NCI-H128 (cell line): ENCODE measurements at regions not wholly inside any gene's neighbourhood (a gene's known extent, or its start where the extent isn't known, plus 50 kb on each side); places are given as distances from the start of the nearest gene placed in this dataset.
"Not testable (repeated sequence)": the region's sequence is repeated elsewhere in the genome, so short reads cannot be mapped to it uniquely, and the experiment has no call there.

ENCODE experiments used
- DNase-seq: peaks from one replicate; lab custom pipeline; 2025; ENCODE audit not compliant: unreplicated experiment; lab: John Stamatoyannopoulos, UW

DNA sequence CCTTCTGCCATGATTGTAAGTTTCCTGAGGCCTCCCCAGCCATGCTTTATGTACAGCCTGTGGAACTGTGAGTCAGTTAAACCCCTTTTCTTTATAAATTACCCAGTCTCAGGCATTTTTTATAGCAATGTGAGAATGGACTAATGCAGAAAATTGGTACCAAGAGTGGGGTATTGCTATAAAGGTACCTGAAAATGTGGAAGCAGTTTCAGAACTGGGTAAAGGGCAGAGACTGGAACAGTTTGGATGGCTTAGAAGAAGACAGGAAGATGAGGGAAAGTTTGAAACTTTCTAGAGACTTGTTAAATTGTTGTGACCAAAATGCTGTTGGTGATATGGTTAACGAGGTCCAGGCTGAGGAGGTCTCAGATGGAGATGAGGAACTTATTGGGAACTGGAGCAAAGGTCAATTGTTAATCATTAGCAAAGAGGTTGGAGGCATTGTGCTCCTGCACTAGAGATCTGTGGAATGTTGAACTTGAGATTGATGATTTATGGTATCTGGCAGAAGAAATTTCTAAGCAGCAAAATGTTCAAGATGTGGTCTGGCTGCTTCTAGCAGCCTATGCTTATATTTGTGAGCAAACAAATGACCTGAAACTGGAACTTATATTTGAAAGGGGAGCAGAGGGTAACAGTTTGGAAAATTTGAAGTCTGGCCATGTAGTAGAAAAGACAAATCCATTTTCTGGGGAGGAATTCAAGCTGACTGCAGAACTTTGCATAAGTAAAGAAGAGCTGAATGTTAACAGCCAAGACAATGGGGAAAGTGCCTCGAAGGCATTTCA, 79.0 kb upstream of the GMDS start:
- DNase-seq: no peak

DNA sequence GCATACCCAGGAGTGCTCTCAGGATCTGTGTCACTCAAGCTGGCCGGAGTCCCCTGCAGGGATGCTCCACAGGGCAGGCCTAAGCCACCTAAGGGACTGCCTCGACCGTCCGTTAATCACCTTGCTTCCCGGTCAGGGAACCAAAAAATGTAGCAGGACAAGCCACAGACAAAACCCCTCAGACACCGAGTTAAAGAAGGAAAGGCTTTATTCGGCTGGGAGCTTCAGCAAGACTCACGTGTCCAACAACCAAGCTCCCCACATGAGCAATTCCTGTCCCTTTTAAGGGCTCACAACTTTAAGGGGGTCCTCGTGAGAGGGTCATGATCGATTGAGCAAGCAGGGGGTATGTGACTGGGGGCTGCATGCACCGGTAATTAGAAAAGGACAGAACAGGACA, 72.1 kb upstream of the GMDS start:
- not testable (repeated sequence) for DNase-seq

DNA sequence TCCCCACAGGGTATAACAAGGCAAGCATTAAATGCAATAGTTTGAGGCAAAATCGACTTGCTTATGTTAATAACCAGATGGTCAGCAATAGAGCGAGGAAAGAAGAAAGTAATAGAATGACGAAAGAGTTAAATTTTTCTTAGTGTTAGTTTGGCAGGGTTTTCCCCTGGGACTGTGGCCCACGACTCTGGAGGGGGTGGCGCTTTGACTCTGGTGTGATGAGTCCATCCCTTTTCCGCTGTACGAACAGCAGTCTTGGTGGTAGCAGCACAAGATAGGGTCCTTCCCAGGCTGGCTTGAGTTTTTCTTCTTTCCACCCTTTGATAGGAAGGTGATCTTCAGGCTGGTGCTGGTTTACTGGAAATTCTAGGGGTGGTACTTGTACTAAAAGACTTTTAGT, 69.2 kb upstream of the GMDS start:
- no peak for DNase-seq

DNA sequence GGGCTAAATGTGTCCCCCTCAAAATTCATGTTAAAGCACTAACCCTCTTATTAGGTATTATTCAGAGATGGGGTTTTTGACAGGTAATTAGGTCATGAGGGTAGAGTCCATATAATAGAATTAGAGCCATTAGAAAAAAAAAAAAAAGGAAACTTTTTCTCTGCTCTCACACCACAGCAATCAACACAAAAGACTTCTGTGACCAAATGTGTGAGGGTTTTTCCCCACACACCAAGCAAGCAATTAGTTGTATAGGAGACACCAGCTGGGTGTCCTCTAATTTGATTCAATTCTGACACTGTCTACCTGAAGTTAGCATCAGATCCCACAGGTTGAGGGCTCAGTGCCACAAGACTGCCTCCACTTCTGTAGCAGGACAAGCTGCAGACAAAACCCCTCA, 64.6 kb upstream of the GMDS start:
- no peak for DNase-seq

DNA sequence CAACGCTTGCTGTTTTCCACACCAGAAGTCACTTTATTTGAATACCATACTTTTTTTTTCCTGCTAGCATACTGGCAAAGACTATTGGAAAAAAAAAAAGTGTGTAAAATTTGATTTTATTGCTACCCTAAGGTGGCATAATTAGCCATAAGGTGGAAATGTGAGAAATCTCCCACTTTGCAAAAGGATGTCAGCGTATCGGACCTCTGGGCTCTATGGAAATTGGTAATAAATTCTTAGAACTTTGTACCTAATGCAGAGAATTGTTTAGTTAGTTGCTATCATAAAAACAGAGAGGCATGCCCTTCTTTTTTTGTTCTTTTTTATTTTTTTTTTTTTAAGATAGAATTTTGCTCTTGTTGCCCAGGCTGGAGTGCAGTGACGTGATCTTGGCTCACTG, 63.7 kb upstream of the GMDS start:
- no peak for DNase-seq

DNA sequence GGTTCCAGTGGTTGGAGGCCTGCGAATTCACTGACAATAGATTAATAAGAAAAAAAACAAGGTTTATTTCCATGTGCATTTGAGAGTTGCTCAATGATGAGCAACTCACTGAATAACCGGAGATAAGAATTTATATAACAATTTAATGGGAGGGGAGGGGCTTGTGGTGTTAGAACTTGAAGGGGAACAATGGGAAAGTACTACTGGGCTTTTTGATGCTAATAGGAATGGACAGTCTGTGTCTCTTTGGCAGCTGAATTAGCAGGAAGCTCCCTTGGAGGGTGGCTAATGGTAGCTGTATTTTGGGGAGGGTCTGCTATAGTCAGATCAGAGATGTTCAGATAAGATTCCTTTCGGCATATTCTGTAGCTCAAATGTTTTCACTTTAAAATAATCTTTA, 62.4 kb upstream of the GMDS start:
- no peak for DNase-seq

DNA sequence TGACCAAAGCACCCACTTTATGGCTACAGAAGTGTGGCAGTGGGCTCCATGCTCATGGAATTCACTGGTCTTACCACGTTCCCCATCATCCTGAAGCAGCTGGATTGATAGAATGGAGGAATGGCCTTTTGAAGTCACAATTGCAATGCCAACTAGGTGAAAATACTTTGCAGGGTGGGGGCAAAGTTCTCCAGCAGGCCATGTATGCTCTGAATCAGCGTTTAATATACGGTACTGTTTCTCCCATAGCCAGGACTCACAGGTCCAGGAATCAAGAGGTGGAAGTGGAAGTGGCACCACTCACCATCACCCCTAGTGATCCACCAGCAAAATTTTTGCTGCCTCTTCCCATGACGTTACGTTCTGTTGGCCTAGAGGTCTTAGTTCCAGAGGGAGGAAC, 60.5 kb upstream of the GMDS start:
- no peak for DNase-seq

DNA sequence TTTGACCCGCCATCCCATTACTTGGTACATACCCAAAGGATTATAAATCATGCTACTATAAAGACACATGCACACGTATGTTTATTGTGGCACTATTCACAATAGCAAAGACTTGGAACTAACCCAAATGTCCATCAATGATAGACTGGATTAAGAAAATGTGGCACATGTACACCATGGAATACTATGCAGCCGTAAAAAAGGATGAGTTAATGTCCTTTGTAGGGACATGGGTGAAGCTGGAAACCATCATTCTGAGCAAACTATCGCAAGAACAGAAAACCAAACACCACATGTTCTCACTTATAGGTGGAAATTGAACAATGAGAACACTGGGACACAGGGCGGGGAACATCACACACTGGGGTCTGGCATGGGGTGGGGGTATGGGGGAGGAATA, 57.1 kb upstream of the GMDS start:
- not testable (repeated sequence) for DNase-seq

DNA sequence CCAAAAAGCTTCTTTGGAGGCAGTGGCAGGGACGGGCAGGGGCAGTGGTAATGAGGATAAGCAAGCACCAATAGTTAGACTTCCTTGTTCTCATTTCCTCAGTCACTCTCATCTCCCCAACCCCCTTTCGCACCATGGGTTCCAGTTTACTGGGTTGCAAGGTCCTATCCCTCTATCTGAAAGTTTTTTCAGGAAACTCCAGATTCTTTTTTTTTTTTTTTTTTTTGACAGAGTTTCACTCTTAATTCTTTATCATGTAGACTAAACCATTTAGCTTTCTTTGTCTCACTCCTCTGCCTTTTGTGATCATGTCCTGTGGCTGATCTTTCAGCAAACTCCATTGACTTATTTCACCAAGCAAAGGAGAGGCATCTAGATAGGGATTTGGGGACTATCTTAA, 51.4 kb upstream of the GMDS start:
- no peak for DNase-seq
